OCI-LY3 (cell line): ENCODE measurements at regions not wholly inside any gene's neighbourhood (a gene's known extent, or its start where the extent isn't known, plus 50 kb on each side); places are given as distances from the start of the nearest gene placed in this dataset.

Source experiments
- H2AFZ ChIP-seq: fragments of 200-600, 300-600 bp; shearing (Covaris generic); 2 replicates; pipeline ENCODE4 v1.6.0; 2014; ENCODE audit warnings: antibody characterized with exemption, low read depth, low read length
- H3K27ac ChIP-seq: fragments of 200-600, 300-600 bp; sonication (generic); 2 replicates; pipeline ENCODE4 v1.5.1; 2014; ENCODE audit warnings: mild to moderate bottlenecking, low read length, moderate library complexity, mixed read lengths
- H3K27me3 ChIP-seq: fragments of 200-600, 300-600 bp; sonication (generic); 2 replicates; pipeline ENCODE4 v1.6.1; 2014; ENCODE audit warnings: low read depth, low read length, mixed read lengths
- H3K36me3 ChIP-seq: fragments of 200-600, 300-600 bp; sonication (generic); replicated peaks from 2 replicates; pipeline ENCODE3; 2014; ENCODE audit warnings: low read depth, low read length, mixed read lengths
- H3K4me1 ChIP-seq: fragments of 300-600, 200-600 bp; sonication (generic); 2 replicates; pipeline ENCODE4 v1.6.1; 2014; ENCODE audit warnings: low read length, mixed read lengths
- H3K4me2 ChIP-seq: fragments of 200-600, 300-600 bp; sonication (generic); 2 replicates; pipeline ENCODE4 v1.6.1; 2014; ENCODE audit warnings: low read length, mixed read lengths
- H3K4me3 ChIP-seq: fragments of 300-600, 200-600 bp; sonication (generic); 2 replicates; pipeline ENCODE4 v1.5.1; 2014; ENCODE audit warnings: antibody characterized with exemption, mild to moderate bottlenecking, low read length, moderate library complexity
- H3K79me2 ChIP-seq: fragments of 300-600, 200-600 bp; shearing (Covaris generic); 2 replicates; pipeline ENCODE4 v1.6.1; 2014; ENCODE audit warnings: mild to moderate bottlenecking, low read length, mixed read lengths
- H3K9ac ChIP-seq: fragments of 300-600, 200-600 bp; shearing (Covaris generic); 2 replicates; pipeline ENCODE4 v1.6.0; 2014; ENCODE audit warnings: mild to moderate bottlenecking, low read length, moderate library complexity
- H3K9me3 ChIP-seq: fragments of 200-600, 300-600 bp; shearing (Covaris generic); 2 replicates; pipeline ENCODE4 v1.6.1; 2014; ENCODE audit warnings: low read length, mixed read lengths; ENCODE audit not compliant: insufficient read depth
- H4K20me1 ChIP-seq: fragments of 200-600, 300-600 bp; sonication (generic); 2 replicates; pipeline ENCODE4 v1.6.1; 2016; ENCODE audit warnings: low read length, mixed read lengths; ENCODE audit not compliant: insufficient read depth
- EZH2phosphoT487 ChIP-seq: fragments of 200-600 bp; shearing (Covaris generic); IDR thresholded peaks from 2 replicates; pipeline ENCODE4 v1.6.1; 2018; ENCODE audit warnings: antibody characterized with exemption, mixed run types, low read depth
- TF ChIP-seq, protein P1 (sequence below): fragments of 200-600, 300-600 bp; sonication (generic); IDR thresholded peaks from 2 replicates; pipeline ENCODE4 v1.5.1; 2014; ENCODE audit warnings: antibody characterized with exemption, low read length, low read depth

DNA sequence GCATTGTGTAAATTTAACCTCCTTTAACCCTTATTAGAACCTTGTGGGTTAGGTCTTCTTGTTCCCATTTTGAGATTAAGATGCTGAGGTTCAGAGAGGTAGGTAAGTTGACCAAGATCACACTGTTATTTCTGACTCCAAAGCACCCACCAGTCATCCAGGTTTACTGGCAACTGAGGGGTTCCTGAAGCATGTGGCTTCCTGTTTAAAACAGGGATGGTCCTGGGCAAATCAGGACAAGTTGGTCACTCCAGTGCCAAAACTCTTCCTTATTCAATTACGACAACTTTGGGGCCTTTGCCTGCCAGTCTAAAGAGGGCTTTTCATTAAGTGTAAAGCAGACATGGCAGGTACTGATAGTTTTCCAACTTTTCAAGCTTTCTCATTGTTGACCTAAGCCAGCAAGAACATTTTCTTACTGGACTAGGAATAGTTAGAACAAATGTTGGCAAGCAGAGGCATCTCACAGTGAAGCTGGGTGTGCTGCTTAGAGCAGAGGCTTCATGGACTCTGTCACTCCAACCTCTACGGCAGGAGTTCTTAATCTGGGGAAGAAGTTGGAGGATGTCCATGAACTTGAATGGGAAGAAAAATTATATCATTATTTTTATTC lies 149.4 kb upstream of the ADAMTS9 start:
- Histone ChIP-seq H3K79me2 (no peaks in the 10 kb centered on the region), H3K36me3 (no peaks in the 10 kb centered on the region), H3K4me1 (no peaks in the 10 kb centered on the region), H3K9ac (no peak overlapping the region), H3K4me3 (no peak overlapping the region), H3K27me3 (no peaks in the 10 kb centered on the region), H3K27ac (no peak overlapping the region), H4K20me1 (no peaks in the 10 kb centered on the region), H2AFZ (no peak overlapping the region), H3K9me3 (no peaks in the 10 kb centered on the region), H3K4me2 (no peak overlapping the region)
- TF ChIP-seq EZH2phosphoT487: no peak

DNA sequence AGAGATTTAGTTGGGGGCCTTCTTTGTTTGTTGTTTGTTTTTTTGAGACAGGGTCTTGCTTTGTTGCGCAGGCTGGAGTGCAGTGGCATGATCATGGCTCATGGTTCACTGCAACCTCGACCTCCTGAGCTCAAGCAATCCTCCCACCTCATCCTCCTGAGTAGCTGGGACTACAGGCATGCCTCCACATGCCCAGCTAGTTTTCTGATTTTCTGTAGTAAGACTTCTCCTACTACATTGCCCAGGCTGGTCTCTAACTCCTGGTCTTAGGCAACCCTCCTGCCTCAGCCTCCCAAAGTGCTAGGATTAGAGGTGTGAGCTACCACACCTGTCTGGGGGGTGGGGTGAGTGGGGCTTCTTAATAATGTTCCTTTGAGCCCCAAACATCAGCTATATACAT lies 148.3 kb upstream of the ADAMTS9 start:
- H3K79me2 ChIP-seq: no peaks in the 10 kb centered on the region
- no peak overlapping the region for H3K9ac ChIP-seq
- no peak overlapping the region for H3K27ac ChIP-seq
- no peak overlapping the region for H3K4me3 ChIP-seq
- H3K36me3 ChIP-seq: no peaks in the 10 kb centered on the region
- TF ChIP-seq, protein P1, sequence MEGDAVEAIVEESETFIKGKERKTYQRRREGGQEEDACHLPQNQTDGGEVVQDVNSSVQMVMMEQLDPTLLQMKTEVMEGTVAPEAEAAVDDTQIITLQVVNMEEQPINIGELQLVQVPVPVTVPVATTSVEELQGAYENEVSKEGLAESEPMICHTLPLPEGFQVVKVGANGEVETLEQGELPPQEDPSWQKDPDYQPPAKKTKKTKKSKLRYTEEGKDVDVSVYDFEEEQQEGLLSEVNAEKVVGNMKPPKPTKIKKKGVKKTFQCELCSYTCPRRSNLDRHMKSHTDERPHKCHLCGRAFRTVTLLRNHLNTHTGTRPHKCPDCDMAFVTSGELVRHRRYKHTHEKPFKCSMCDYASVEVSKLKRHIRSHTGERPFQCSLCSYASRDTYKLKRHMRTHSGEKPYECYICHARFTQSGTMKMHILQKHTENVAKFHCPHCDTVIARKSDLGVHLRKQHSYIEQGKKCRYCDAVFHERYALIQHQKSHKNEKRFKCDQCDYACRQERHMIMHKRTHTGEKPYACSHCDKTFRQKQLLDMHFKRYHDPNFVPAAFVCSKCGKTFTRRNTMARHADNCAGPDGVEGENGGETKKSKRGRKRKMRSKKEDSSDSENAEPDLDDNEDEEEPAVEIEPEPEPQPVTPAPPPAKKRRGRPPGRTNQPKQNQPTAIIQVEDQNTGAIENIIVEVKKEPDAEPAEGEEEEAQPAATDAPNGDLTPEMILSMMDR: no peak
- no peak for TF ChIP-seq EZH2phosphoT487
- H3K4me2 ChIP-seq: no peak overlapping the region
- H3K4me1 ChIP-seq: no peaks in the 10 kb centered on the region
- no peaks in the 10 kb centered on the region for H3K9me3 ChIP-seq
- no peak overlapping the region for H2AFZ ChIP-seq
- H4K20me1 ChIP-seq: no peaks in the 10 kb centered on the region
- H3K27me3 ChIP-seq: peaks cover 5% of the 10 kb centered on the region; the same call in 1 of the 2 replicates

DNA sequence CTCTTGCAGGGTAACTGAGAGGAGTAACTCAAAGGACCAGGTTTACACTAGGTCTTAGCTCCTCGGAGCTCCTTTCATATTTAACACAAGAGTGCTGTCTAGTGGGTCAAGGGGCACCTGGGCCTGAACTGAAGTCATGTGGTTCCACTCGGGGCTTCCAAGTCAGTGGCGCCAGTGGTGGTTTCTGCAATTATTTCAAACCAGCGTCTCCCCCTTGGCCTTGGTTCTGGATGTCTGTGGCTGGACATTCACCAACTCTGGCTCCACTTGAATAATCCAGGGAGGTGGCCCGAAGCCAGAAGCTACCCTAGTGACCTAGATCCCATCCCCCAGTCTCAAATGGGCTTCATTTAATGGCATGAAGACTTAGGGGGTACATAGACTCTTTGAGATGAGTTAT lies 144.3 kb upstream of the ADAMTS9 start:
- no peaks in the 10 kb centered on the region for H4K20me1 ChIP-seq

DNA sequence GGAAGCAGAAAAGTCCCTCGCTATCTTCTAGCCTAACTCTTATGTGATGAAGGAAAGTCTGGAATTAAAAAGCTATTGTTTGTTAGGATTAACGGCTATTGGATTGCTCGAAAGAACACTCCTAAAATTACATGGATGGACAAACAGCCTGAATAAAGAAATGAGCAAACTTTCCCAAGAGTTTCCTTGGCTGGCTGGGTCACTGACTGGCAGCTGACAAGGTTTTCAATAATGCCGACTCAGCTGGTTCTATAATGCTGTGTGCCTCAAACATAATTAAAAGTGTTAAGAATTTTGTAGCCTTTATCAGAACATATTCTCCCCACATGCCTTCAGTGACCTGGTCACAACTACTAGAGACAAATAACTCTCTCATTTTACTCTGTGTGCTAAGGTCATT lies 142.9 kb upstream of the ADAMTS9 start:
- H3K4me2 ChIP-seq: no peak overlapping the region
- no peaks in the 10 kb centered on the region for H3K9me3 ChIP-seq

More for the DNA sequence above, 144.3 kb upstream of the ADAMTS9 start:
- Histone ChIP-seq H3K9ac (no peak overlapping the region), H3K27me3 (peaks cover 5% of the 10 kb centered on the region; the same call in 1 of the 2 replicates), H3K4me1 (no peaks in the 10 kb centered on the region), H3K9me3 (no peaks in the 10 kb centered on the region), H3K4me3 (no peak overlapping the region), H3K36me3 (no peaks in the 10 kb centered on the region), H2AFZ (no peak overlapping the region), H3K27ac (no peak overlapping the region), H3K4me2 (no peak overlapping the region), H3K79me2 (no peaks in the 10 kb centered on the region)
- TF ChIP-seq EZH2phosphoT487: no peak
- TF ChIP-seq, protein P1: no peak

More for the DNA sequence above, 142.9 kb upstream of the ADAMTS9 start:
- H3K27me3 ChIP-seq: peaks cover 5% of the 10 kb centered on the region; the same call in 1 of the 2 replicates
- H3K27ac ChIP-seq: no peak overlapping the region
- no peaks in the 10 kb centered on the region for H3K4me1 ChIP-seq
- no peak overlapping the region for H2AFZ ChIP-seq
- no peak overlapping the region for H3K4me3 ChIP-seq
- H4K20me1 ChIP-seq: no peaks in the 10 kb centered on the region
- TF ChIP-seq, protein P1: no peak
- H3K79me2 ChIP-seq: no peaks in the 10 kb centered on the region
- no peaks in the 10 kb centered on the region for H3K36me3 ChIP-seq
- no peak overlapping the region for H3K9ac ChIP-seq
